ENCODE measurements at regions not wholly inside any gene's neighbourhood (a gene's known extent, or its start where the extent isn't known, plus 50 kb on each side); places are given as distances from the start of the nearest gene placed in this dataset.

DNA sequence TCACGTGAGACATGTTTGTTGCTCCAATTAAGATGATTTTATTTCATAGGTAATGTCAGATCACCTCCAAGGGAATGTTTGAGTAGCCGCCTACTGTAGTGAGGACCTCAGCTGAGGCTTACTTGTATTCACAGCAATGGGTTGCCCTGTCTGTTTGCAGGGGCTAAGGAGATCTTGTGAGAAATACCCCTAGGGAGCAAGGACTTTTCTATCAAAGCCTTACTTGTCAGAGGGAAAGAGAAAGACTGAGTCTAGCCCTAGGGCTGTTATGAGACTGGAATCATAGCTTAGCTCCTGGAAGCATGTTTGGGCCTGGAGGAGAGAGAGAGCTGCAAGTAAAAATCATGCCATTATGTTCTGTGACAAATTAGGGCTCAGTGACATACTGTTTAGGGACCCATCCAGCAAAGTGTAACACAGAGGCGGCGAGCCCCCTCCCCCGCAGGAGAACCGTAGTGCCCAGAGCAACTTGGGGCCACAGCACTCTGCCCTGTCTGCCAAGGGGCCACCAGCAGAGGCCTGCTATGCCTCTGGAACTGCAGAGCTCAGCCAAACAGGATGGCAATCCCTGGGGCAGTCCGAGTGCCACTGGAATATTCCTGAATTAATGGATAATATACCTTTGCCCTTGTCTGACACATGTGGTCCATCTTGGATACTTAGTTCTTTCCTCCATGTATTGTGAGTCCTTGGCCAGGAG is 178.8 kb downstream of the DACT1 start:
- DNase-seq: no peak

DNA sequence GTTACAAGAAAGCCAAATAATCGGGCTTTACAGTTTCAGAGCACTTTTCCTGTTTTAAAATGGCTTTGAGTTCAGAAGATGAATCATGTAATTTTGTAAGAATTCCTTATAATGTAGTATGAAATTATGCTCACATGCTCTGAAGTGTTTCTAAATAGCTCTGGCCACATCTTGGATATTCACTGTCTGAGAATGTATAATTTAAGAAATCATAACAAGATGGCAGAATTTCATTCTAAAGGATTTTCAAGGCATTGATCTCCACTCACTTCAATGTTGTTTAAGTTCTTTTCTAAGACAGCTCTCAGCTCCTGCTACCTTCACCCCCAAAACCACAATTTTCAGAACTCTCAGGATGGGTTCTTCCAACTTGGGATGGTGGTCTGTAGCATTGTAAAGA is 180.1 kb downstream of the DACT1 start:
- DNase-seq: no peak

DNA sequence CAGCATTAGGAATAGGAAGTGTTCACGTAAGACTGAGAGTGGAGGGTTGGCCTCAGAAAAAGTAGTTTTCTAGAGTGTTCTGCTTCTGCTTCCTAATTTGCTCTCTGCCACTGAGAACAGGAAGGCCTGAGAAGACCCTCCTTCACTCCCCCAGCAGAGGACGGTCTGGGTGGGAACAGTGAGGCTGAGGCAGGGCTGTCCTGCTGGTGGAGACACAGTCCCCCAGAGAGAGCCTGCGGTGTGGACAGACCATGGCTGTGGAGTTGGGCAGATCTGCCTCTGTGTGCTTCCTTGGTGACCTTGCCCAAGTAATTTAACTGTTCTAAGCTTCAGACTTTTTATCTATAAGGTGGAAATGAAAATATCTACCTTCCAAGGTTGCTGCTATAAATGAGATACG is 182.3 kb downstream of the DACT1 start:
- no peak for DNase-seq

DNA sequence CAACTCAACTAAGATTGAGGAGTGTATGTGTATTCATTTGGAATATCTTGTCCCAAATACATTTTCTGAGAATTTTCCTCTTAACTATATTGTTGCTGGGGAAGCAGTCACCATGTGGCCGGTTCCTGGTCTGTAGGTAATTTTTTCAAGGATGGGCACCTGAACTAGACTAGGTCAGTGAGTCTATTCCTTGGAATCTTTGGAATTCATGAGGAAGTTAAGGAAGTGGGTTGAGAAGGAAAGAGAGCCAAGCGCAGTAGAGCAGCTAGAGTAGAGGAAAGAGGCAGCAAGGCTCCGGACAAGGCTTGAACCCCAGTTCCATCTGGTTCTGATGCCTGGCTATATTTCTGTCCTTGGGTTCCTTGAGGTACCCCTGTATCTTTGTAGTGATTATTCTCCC is 183.7 kb downstream of the DACT1 start:
- no peak for DNase-seq

DNA sequence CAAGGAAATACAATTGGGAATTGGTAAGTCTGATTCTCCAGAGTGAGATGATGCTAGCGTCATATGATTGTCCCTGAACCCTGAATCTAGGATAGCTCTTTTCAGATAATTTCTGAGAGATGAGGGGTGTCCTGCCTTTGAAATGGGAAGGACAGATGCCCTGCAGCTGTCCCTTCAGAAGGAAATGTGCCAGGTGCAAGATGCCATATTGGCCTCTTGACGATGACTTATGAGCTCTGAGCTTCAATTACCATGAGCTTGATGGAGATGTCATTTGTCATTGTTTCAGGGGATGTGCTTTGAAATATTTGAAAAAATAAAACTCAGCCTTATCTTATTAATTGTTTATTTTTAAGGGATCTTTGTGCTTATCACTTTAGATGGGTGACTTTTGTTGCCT is 185.1 kb downstream of the DACT1 start:
- no peak for DNase-seq

DNA sequence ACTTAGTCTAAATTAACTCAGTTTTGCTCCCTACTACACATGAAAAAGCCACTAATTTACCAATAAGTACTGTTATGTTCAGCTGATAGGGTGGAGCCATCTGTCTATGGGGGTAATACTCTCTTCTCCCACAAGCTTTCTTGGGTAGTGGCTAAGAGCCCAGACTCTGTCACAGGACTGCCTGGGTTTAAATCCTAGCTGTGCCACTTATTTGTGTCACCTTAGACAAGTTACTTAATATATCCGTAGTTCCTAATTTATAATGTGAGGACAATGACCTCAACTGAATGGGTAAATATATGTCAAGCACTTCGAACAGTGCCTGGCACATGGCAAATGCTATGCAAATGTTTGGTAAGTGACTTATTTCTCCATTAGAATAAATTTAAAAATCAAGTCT is 185.6 kb downstream of the DACT1 start:
- DNase-seq: no peak

DNA sequence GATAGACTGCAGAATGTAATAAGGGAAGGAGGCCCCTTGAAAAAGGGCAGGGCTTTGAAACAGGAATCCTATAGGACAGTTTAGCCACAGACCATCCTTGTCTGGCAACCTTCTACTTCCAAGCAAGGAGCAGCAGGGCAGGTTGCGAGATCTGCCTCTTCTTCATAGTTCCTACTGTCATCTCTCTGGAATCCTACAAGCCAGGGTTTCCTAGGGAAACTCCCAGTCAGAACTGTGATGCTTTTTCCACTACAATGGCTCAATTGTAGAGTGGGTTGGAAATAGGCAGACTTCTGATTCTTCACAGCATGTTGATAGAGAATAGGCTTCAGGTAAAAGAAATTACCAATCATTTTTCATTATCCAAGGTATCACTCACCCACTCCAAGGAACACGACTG is 186.3 kb downstream of the DACT1 start:
- DNase-seq: no peak

DNA sequence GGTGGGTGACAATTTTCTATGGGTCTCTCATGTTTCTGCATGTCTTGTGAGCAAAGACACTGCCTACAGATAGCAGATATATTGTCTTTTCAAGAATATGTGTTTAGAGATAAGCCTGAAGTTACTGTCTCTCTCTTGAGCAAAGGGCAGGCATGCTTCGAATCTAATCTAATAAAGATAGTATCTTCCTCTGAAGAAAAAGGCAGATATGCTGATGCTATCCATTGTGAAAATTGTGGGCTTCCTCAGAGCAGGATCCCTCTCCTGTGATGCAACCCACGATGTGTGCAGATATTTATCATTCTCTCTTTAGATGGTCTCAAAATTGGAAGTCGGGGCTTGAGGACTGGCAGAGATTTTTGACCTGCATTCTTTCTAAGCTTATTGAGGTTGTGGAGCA is 187.0 kb downstream of the DACT1 start:
- no peak for DNase-seq

DNA sequence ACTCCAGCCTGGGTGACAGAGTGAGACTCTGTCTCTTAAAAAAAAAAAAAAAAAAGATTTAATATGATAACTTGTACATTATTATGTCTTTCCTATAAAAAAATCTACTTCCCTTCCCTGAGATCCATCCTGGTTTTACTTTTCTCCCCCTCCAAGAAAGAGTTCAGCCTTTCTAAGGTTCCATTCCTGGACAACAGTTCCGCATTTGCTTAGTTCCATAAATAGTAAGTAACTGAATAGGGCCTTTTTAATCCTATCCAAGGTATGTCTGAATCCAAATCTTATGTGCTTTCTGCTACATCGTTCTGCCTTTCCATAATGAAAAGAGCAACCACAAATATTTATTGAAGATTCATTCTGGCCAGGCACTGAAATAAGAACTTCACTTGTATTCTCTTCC is 187.8 kb downstream of the DACT1 start:
- no peak for DNase-seq

DNA sequence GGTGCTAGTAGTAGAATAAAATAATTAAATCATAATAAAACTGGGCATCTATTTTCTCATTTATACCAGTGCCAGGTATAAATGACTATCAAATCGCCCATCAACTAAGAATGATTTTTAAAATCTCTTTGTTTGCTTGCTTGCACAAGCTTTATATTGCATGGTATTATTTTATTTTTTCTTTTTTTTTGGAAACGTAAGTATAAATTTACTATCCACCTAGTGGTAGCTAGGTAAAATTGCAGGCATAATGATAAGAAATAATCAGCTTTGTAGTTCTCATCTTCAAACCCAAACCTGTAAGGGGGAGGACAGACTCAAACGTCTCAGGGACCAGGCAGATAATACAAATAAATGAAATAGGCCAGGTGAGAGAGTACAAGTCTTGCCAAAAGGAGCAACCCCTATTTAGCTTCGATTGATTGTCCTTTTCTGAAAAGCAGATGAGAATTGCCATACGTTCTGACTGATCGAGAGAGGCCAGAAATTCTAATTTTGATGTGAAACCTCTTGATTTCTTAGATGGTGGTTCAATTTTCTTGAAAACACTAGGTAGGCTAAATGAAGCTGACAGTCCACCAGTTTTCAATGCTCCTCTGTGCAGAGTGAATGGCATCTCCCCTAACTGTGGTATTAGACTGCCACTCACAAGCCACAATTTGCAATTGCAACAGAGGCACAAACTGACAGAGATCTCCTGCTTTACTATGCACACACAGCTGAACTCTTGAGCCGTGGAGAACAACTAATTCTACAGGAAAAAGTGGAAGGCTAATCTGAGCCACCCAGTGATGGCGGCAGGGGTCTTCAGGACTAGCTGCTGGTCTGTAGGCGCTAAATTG is 189.3 kb downstream of the DACT1 start:
- no peak for DNase-seq

DNA sequence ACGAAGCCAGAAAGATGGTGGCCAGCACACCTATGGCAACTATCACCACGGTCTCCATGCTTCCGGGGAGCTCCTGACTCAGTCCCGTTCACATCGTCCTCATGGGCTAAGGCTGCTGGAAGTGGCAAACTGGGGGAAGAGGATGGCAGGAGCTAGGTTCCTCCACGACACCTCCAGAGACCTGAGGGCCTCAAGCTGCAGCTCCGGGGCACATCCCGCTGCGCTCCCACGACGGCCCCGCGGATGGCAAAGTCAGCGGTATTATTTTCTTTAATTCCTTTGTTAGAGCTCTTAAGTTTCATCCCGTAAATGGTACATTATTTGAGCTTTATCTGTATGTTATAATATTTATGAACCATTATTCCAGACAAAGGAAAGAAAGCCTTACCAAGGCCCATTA is 190.5 kb downstream of the DACT1 start:
- no peak for DNase-seq

DNA sequence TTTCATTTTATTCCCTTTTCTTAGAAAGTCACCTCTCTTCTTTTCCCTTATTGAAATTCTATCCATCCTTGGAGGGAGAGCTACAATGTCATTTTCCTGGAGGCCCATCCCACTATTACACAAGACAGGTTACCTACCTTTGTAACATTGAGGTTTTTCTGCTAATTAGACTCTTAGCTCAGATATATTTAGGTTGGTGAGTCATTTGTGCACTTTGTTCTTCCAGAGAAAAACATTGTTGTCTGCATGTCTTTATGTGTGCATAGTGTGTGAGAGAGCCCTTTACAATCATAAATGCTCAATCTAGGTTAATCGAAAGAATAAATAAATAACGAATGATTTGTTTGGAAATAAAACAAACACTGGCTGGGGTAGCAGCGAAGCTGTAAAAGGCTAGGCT is 191.8 kb downstream of the DACT1 start:
- DNase-seq: no peak

DNA sequence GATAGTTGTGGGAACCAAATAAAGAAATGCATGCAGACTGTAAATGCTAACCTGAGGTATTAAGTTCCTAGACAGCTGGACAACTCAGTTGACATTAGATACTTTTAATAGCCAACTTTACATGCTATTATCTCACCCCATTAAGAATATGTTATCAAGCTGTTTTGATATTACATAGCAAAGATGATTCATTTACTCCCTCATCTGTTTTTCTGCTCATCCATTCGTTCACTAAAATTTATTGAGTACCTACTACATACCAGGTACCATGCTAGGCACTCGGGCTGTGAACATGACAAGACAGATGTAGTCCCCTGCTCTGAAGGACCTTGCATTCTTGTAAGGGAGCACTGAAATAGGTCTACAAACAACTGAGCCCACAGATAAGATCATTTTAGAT is 192.4 kb downstream of the DACT1 start:
- DNase-seq: no peak

DNA sequence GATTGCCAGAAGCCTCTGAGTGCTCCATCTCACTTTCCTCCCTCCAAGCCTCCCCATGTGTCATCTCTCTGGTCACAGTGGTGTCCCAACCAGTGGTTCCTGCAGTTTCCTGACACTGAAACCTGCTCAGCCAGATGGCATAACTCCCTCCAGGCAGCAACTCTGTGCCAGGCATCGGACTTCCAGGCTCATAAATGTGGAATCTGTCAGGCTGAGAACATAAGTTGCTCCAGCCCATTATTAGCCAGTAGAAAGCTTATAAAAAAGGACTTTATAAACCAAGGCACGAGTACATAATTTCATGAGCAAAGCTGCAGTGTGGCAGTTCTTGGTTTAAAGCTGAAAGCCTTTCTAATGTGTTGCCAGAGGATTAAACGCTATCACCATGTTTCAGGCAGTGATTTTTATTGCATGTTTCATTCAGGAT is 194.3 kb downstream of the DACT1 start:
- no peak for DNase-seq

DNA sequence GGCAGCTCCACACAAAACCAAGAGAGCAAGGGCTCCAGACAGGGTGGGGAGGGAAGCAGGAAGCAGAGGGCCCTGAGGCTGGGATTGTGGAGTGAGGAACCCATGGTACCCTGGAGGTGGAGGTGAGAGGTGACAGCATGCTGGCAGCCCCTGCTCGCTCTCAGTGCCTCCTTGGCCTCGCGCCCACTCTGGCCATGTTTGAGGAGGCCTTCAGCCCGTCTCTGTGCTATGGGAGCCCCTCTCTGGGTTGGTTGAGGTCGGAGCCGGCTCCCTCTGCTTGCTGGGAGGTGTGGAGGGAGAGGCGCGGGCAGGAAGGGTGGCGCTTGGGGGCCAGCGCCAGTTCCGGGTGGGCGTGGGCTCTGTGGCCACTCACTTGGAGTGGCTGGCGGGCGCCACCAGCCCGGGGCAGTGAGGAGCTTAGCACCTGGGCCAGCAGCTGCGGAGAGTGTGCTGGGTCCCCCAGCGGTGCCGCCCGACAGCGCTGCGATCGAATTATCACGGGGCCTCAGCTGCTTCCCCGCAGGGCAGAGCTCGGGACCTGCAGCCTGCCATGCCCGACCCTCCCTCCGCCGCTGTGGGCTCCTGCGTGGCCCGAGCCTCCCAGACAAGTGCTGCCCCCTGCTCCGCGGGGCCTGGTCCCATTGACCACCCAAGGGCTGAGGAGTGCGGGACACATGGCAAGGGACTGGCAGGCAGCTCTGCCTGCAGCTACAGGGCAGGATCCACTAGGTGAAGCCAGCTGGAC is 196.0 kb downstream of the DACT1 start:
- DNase-seq: no peak

DNA sequence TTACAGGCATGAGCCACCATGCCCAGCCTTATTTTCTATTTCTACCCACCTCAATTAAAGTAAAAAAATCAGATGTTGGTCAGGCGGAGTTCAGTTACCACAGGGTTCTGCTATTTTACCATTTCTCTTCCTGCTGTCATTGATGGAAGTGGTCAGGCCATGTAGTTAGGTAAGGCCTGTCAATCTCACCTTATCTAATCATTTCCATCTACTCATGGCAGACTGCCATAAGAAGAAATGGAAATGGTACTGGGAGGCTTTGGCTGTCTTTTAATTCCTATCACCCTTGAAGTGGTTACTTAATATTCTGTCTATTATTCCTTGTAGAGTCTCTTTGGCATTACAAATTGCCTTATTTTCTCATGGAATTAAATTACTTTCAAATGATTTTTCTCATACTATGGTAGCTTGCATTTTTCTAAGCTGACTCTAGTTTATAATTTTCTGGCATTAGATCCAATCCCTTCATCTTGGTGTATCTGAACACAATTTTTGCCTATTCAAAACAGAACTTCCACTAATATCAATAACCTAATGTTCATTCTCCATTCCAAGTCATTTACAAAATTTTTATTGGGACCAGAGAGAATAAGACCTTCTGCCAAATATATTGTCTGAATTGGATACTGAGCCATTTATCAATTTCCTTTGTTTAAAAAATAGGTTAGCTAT is 198.7 kb downstream of the DACT1 start:
- no peak for DNase-seq

DNA sequence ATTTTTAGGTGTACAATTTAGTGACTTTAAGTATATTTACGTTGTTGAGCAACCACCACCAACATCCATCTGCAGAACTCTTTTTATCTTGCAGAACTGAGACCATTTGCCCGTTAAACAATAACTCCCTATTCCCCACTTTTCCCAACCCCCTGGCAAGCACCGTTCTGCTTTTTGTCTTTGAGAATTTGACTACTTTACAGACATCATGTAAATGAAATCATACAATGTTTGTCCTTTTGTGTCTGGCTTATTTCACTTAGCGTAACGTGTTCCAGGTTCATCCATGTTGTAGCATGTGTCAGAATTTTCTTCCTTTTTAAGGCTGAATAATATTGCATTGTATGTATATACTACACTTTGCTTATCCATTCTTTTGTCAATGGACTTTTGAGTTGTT is 201.5 kb downstream of the DACT1 start:
- DNase-seq: no peak

DNA sequence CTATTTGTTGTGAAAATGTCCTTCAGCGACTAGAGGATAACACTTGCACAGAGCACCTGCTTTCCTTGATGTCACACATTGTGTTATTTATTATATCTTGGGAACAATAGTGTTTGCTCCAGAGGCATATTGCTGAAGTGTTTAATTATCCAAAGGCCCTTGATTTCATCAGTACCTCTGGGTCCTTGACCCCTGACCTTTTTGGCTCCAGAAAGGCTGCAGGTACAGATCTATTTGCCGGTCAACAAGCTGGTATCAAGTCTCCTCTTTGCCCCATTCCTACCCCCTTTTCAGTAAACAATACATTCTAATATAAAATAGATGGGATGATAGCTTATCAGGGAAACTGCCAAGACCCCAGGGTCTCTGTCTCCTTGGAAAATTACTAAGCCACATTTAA is 206.8 kb downstream of the DACT1 start:
- DNase-seq: no peak

DNA sequence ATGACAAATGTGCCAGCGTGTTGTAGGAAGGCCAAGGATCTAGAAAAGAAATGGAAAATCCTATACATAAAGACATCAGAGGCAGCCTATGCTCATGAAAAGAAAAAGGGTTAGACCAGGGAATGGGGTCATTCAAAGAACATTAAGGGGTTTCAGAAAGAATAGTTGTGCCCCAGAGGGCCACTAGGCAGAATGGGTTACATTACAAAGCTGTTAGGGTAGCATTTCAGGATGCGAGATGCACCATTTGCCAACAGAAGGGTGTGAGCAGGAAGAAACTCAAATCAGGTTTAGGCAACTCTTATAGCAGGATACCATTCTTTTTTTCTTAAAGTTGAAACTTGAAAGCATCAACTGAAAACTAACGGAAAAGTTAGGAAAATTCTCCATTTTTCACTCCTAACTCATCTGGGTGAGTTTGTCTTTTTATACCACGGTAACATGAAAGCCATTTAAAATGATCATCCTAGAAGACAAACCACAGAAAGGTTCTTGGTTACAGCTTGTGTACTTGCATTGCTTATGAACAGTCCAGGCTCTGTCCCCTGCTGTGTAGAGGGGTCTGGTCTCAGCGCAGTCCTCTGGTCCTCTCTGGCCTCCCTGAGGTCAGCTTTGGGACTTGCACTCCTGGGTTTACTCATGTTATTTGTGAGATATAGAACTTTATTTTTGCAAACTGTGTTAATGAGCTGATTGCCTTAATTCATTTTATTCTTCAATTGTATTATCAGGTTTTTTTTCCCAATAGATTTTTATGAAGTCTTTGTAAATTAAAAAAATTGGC is 209.1 kb downstream of the DACT1 start:
- no peak for DNase-seq

DNA sequence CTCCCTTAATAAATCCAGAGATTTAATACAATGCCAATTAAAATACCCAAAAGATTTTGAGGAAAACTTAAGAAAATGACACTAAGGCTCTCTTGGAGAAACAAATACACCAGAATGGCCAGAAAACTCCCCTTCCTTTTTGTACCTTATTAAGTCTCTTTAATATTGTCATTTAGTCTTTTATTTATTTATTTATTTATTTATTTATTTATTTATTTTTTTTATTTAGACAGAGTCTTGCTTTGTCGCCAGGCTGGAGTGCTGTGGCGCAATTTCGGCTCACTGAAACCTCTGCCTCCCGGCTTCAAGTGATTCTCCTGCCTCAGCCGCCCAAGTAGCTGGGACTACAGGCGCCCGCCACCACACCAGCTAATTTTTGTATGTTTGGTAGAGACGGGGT is 210.6 kb downstream of the DACT1 start:
- DNase-seq: no peak

DNA sequence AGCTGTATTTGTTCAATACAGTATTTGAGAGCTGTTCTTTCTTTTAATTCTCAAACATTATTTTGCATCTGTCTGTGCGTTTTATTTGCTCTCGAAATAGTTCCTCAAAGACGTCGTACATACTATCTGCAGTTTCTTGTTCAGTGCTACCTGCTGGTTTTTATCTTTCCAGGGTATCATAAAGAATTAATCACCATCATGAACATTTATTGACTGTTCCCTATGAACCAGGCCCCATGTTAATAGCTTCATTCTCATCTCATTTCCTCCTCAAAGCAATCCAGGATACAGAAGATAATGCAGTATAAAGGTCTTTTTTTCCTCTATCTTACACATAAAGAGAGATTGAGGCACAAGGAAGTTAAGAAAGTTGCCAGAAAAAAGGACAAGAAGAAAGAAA is 211.8 kb downstream of the DACT1 start:
- DNase-seq: no peak

DNA sequence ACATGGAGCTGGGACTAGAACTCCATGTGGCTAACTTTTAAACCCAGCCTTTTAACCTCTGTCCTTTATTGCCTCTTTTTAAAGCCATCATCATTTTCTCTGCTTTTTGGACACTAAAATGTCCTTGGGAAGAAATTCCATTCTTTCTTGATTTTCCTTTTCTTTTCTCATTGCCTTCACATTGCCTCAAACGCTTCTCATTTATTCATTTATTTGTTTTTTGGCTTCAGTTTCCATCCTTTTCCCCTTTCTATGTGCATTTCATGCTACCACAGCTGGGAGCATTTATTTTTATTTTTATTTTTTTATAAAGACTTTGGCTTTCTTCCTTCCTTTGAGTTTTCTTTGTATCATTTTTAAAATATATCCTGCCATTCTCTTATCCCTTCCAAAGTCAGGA is 212.2 kb downstream of the DACT1 start:
- DNase-seq: no peak

DNA sequence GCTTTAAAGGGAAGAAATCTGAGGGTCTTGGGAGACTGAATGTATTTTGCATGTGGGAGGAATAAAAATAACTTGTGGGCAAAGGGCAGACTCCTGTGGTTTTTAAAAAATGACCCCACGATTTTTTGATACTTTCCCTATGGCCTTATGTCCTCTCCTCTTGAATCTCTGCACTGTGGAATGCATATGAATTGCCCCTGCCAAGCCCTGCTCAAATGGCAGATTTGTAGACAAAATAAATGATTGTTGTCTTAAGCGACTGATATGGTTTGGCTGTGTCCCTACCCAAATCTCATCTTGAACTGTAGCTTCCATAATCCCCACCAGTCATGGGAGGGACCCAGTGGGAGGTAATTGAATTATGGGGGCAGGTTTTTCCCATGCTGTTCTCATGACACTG is 223.8 kb downstream of the DACT1 start:
- no peak for DNase-seq

Measured in stimulated activated CD4-positive, alpha-beta T cell treated with anti-CD3 and anti-CD28 coated beads, Interleukin-1b, Interleukin-23, amount 100 ng/mL, for 48 hours (primary cell).